ENCODE measurements at regions not wholly inside any gene's neighbourhood (a gene's known extent, or its start where the extent isn't known, plus 50 kb on each side); places are given as distances from the start of the nearest gene placed in this dataset.

GRCh38 chr3:24033818-24034217, 88.7 kb downstream of the NR1D2 start:
- in situ Hi-C loops (cut with MboI), result no loop called here
- Histone ChIP-seq H2AFZ (no peak overlapping the region), H3K4me1 (ENCODE audit: insufficient read depth) (no peaks in the 10 kb centered on the region), H3K27me3 (replicated peaks; ENCODE audit: insufficient read depth) (no peaks in the 10 kb centered on the region), H3F3A (ENCODE audit: insufficient read depth) (no peaks in the 10 kb centered on the region), H3K9ac (no peak overlapping the region), H3K27ac (no peak overlapping the region), H3K9me2 (ENCODE audit: insufficient read depth) (no peaks in the 10 kb centered on the region), H3K4me2 (ENCODE audit: unreplicated experiment) (no peak overlapping the region), H3K9me3 (ENCODE audit: low read depth) (no peaks in the 10 kb centered on the region), H3K79me2 (ENCODE audit: insufficient read depth) (no peaks in the 10 kb centered on the region), H3K4me3 (no peak overlapping the region), H3K36me3 (ENCODE audit: low read depth) (no peaks in the 10 kb centered on the region), H4K20me1 (ENCODE audit: insufficient read depth) (no peaks in the 10 kb centered on the region)
- no peak for DNase-seq
- 66 to 74% methylated on average over 2 of the region's 2 CpGs for WGBS, 2 experiments (ENCODE audit: low coverage in 1 of 2, low lambda C conversion rate in 2 of 2, missing lambda C conversion rate in 2 of 2)
- TF ChIP-seq EZH2 (IDR thresholded peaks at IDR 0.05; ENCODE audit: insufficient read depth, poor library complexity, severe bottlenecking) (no peak), EZH2phosphoT487 (IDR thresholded peaks at IDR 0.05; ENCODE audit: insufficient read depth, low read depth) (no peak)

GRCh38 chr3:24034464-24034863, 89.4 kb downstream of the NR1D2 start:
- Histone ChIP-seq H3K27ac (no peak overlapping the region), H3K4me1 (ENCODE audit: insufficient read depth) (no peaks in the 10 kb centered on the region), H3K9ac (no peak overlapping the region), H3K27me3 (replicated peaks; ENCODE audit: insufficient read depth) (no peaks in the 10 kb centered on the region), H3K36me3 (ENCODE audit: low read depth) (no peaks in the 10 kb centered on the region), H4K20me1 (ENCODE audit: insufficient read depth) (no peaks in the 10 kb centered on the region), H3K9me3 (ENCODE audit: low read depth) (no peaks in the 10 kb centered on the region), H3F3A (ENCODE audit: insufficient read depth) (no peaks in the 10 kb centered on the region), H3K79me2 (ENCODE audit: insufficient read depth) (no peaks in the 10 kb centered on the region), H2AFZ (no peak overlapping the region), H3K9me2 (ENCODE audit: insufficient read depth) (no peaks in the 10 kb centered on the region), H3K4me3 (no peak overlapping the region), H3K4me2 (ENCODE audit: unreplicated experiment) (no peak overlapping the region)
- TF ChIP-seq EZH2 (IDR thresholded peaks at IDR 0.05; ENCODE audit: insufficient read depth, poor library complexity, severe bottlenecking) (no peak), EZH2phosphoT487 (IDR thresholded peaks at IDR 0.05; ENCODE audit: insufficient read depth, low read depth) (no peak)
- in situ Hi-C loops (cut with MboI), result no loop called here
- DNase-seq, result no peak

DNA sequence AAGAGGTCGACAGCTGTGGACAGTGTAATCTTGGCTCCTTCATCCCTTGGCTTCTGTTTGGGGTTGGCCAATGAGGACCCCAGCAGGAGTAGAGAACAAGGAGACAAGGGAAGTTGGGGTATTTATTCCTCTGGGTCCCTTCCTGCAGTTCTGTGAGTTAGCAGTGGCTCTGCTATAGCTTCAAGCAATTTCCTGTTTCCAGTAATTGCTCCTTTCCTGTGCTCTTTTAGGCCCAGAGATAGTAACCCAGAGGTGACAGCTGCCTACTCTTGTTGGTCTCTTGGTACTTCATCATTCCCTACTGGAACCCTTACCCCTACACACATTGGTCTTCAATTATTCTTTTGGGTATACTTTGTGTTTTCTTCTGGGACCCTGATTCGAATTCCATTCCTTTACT, 92.9 kb downstream of the NR1D2 start:
- Histone ChIP-seq H3K9me2 (ENCODE audit: insufficient read depth) (no peaks in the 10 kb centered on the region), H2AFZ (no peak overlapping the region), H3K4me2 (ENCODE audit: unreplicated experiment) (no peak overlapping the region), H3K9me3 (ENCODE audit: low read depth) (no peaks in the 10 kb centered on the region), H3K4me3 (no peak overlapping the region), H3F3A (ENCODE audit: insufficient read depth) (no peaks in the 10 kb centered on the region), H3K4me1 (ENCODE audit: insufficient read depth) (0 out of 2 replicates have a peak, but pooled peaks cover 3% of the 10 kb centered on the region), H3K27ac (no peak overlapping the region), H3K36me3 (ENCODE audit: low read depth) (no peaks in the 10 kb centered on the region), H4K20me1 (ENCODE audit: insufficient read depth) (no peaks in the 10 kb centered on the region), H3K9ac (no peak overlapping the region), H3K27me3 (replicated peaks; ENCODE audit: insufficient read depth) (no peaks in the 10 kb centered on the region), H3K79me2 (ENCODE audit: insufficient read depth) (no peaks in the 10 kb centered on the region)
- 85 to 88% methylated on average over 2 of the region's 2 CpGs for WGBS, 2 experiments (ENCODE audit: low coverage in 1 of 2, low lambda C conversion rate in 2 of 2, missing lambda C conversion rate in 2 of 2)
- DNase-seq, result no peak
- TF ChIP-seq EZH2 (IDR thresholded peaks at IDR 0.05; ENCODE audit: insufficient read depth, poor library complexity, severe bottlenecking) (no peak), EZH2phosphoT487 (IDR thresholded peaks at IDR 0.05; ENCODE audit: insufficient read depth, low read depth) (no peak)
- in situ Hi-C loops (cut with MboI), result no loop called here

DNA sequence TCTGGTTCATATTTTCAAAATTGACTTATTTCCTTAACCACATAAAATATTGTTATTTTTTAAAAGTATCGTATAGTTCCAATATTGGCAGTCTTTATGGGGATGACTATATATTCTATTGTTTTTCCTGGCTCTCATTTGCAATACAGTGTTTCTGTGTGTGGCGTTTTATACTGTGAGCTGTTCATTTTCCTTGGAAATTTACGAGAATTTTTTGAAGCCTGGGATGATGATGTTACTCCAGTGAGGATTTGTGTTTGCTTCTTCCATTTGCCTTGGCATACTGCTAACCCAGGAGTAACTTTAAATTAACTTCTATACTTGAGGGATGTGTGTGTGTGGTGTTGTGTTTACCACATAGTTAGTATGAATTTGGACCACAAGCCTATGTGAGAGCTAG, 95.2 kb downstream of the NR1D2 start:
- 0 out of 2 replicates have a peak, but pooled peaks cover 3% of the 10 kb centered on the region for H3K4me1 ChIP-seq (ENCODE audit: insufficient read depth)
- no peak overlapping the region for H3K4me3 ChIP-seq
- no peaks in the 10 kb centered on the region for H3K9me3 ChIP-seq (ENCODE audit: low read depth)
- no peaks in the 10 kb centered on the region for H3F3A ChIP-seq (ENCODE audit: insufficient read depth)
- H3K79me2 ChIP-seq (ENCODE audit: insufficient read depth), result no peaks in the 10 kb centered on the region
- H2AFZ ChIP-seq, result no peak overlapping the region
- H3K27ac ChIP-seq, result no peak overlapping the region
- DNase-seq, result no peak
- WGBS, 2 experiments (ENCODE audit: low coverage in 1 of 2, low lambda C conversion rate in 2 of 2, missing lambda C conversion rate in 2 of 2), result 85 to 91% methylated on average over 3 of the region's 3 CpGs
- no peaks in the 10 kb centered on the region for H3K27me3 ChIP-seq (replicated peaks; ENCODE audit: insufficient read depth)
- H3K4me2 ChIP-seq (ENCODE audit: unreplicated experiment), result no peak overlapping the region
- no peak overlapping the region for H3K9ac ChIP-seq
- H3K9me2 ChIP-seq (ENCODE audit: insufficient read depth), result no peaks in the 10 kb centered on the region
- H3K36me3 ChIP-seq (ENCODE audit: low read depth), result no peaks in the 10 kb centered on the region
- in situ Hi-C loops (cut with MboI), result no loop called here
- H4K20me1 ChIP-seq (ENCODE audit: insufficient read depth), result no peaks in the 10 kb centered on the region
- TF ChIP-seq EZH2 (IDR thresholded peaks at IDR 0.05; ENCODE audit: insufficient read depth, poor library complexity, severe bottlenecking), result no peak
- no peak for TF ChIP-seq EZH2phosphoT487 (IDR thresholded peaks at IDR 0.05; ENCODE audit: insufficient read depth, low read depth)

Measured in GM23248 (cell line).